ENCODE measurements at regions not wholly inside any gene's neighbourhood (a gene's known extent, or its start where the extent isn't known, plus 50 kb on each side); places are given as distances from the start of the nearest gene placed in this dataset.

DNA sequence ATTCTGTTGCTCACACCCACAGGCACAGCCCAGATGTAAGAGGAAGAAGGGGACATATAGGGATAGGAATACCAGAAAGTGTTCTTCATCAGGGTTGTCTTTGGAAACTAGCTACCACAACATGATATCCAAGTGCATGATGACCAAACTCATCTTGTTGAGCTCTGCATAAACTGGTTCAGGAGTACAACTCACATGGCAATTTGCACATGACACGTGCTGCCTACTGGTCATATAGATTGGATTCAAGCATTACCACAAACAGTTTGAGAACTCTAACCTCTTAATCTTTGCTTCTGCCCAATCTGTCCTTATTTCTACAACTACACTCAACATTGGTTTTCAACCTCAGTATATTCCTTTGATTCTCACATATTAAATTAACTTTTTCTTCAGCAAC, 184.7 kb upstream of the PCSK2 start:
- TF ChIP-seq GATA2 (IDR thresholded peaks at IDR 0.05; ENCODE audit: low read depth, low read length) = no peak
- TF ChIP-seq GATA3 (IDR thresholded peaks at IDR 0.05; ENCODE audit: low read depth, low read length) = no peak

GRCh38 chr20:17043323-17043722, 183.5 kb upstream of the PCSK2 start:
- TF ChIP-seq GATA2 (IDR thresholded peaks at IDR 0.05; ENCODE audit: low read depth, low read length) (no peak), GATA3 (IDR thresholded peaks at IDR 0.05; ENCODE audit: low read depth, low read length) (no peak)

- no peak for TF ChIP-seq GATA2 (IDR thresholded peaks at IDR 0.05; ENCODE audit: low read depth, low read length)
- no peak for TF ChIP-seq GATA3 (IDR thresholded peaks at IDR 0.05; ENCODE audit: low read depth, low read length)
Measured at GRCh38 chr20:17044891-17045290, 181.9 kb upstream of the PCSK2 start.

GRCh38 chr20:17059465-17059864, 167.4 kb upstream of the PCSK2 start:
- no peak for TF ChIP-seq GATA3 (IDR thresholded peaks at IDR 0.05; ENCODE audit: low read depth, low read length)
- TF ChIP-seq GATA2 (IDR thresholded peaks at IDR 0.05; ENCODE audit: low read depth, low read length) = no peak

- TF ChIP-seq GATA2 (IDR thresholded peaks at IDR 0.05; ENCODE audit: low read depth, low read length) = no peak
- no peak for TF ChIP-seq GATA3 (IDR thresholded peaks at IDR 0.05; ENCODE audit: low read depth, low read length)
Measured at GRCh38 chr20:17061715-17062114, 165.1 kb upstream of the PCSK2 start.

DNA sequence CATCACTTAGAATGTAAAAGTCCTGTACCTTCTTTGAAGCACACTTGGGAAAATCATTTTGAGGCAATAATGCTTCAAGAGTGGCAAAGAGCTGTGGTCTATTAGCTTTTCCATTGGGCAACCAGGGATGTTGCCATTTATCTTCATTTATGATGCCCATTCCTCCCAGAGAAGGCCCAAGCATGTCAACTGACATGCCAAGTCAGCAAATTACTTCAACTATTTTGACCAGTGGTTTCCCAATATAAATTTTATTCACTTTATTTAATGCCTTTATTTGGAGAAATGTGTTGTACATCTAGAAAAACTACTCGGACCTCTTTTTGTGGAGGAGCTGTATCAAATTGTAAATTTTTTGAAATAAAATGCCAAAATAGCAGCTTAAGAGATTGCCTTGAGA, 164.1 kb upstream of the PCSK2 start:
- TF ChIP-seq GATA2 (IDR thresholded peaks at IDR 0.05; ENCODE audit: low read depth, low read length) (no peak), GATA3 (IDR thresholded peaks at IDR 0.05; ENCODE audit: low read depth, low read length) (no peak)

GRCh38 chr20:17066902-17067301, 159.9 kb upstream of the PCSK2 start:
- TF ChIP-seq GATA3 (IDR thresholded peaks at IDR 0.05; ENCODE audit: low read depth, low read length) = no peak
- no peak for TF ChIP-seq GATA2 (IDR thresholded peaks at IDR 0.05; ENCODE audit: low read depth, low read length)

DNA sequence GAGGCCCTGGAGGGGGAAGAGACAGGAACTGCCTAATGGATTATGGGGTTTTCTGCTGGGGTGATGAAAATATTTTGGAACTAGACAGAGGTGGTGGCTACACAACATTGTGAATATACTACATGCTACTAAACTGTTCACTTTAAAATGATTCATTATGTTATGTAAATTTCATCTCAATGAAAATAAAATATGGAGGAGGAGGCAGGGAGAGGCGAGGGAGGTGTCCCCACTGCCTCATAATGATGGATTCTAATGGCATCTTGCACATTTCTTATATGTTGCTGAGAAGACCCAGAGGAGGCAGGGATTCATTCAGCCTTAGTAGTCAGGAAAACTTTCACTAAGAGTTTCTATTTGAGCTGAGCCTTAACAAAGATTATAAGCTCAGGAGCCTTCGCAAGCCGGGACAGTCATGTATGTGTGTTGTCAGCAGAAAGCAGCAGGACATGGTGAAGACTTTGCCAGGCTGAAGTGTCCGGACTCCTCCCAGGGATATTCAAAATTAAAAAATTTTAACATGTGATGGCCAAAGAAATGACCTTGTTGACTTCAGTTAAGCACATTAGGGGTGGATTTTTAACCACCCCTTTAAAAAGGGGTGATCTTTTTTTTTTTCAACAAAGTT, 158.6 kb upstream of the PCSK2 start:
- TF ChIP-seq GATA3 (IDR thresholded peaks at IDR 0.05; ENCODE audit: low read depth, low read length) = no peak
- TF ChIP-seq GATA2 (IDR thresholded peaks at IDR 0.05; ENCODE audit: low read depth, low read length) = no peak

DNA sequence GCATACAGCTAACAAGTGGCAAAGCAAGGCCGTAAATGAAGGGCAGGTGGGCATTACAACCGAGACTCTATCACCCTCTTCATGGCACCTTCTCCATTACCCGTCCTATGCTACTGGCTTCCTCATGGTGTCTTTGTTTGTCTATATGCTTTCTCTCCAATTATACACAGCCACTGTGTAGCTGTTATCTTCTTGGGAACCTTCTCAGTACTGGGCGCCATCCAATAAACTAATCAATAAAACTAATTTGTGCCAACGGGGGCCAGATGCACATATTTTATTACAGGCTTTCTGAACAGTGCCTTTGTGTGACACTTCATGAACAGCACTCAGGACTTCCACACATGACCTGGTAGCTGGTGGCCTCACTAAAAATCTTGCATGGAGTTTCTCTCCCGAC, 149.8 kb upstream of the PCSK2 start:
- TF ChIP-seq GATA3 (IDR thresholded peaks at IDR 0.05; ENCODE audit: low read depth, low read length) = no peak
- no peak for TF ChIP-seq GATA2 (IDR thresholded peaks at IDR 0.05; ENCODE audit: low read depth, low read length)

DNA sequence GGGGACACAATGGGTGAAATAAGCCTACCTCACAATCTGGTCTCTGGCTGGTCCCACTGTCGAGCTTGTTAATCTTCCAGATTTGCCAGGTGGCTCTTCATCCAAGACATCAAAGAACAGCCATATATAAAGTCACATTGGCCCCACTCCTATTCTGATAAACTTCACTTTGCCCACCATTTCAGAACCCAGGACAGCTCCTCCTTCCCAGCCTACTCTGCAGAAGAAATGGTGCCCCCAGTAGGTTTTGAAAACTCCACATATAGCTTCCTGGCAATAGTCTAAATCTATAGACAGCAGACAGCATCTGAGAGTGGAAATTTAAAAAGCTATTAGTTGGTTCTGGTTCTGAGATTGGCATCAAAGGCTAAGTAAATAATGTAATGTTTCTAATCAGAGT, 143.1 kb upstream of the PCSK2 start:
- TF ChIP-seq GATA3 (IDR thresholded peaks at IDR 0.05; ENCODE audit: low read depth, low read length) = no peak
- no peak for TF ChIP-seq GATA2 (IDR thresholded peaks at IDR 0.05; ENCODE audit: low read depth, low read length)

DNA sequence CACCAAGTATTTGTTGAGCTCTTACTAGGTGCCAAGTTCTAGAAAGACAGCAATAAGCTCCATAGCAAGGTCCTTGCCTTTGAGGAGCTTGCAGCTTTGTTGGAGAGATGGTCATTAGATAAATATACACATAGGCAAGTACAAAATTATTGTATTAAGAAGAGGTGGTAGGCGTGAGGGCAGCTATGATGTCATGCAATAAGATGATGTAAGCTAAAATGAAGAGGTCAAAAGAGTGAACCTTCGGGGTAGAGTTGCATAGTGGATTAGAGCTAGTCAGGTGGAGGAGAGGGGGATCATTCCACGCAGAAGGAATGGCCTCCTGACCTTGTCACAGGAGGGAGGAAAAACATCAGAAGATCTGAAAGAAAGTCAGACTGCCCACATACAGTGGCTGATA, 141.9 kb upstream of the PCSK2 start:
- TF ChIP-seq GATA3 (IDR thresholded peaks at IDR 0.05; ENCODE audit: low read depth, low read length) (no peak), GATA2 (IDR thresholded peaks at IDR 0.05; ENCODE audit: low read depth, low read length) (no peak)

DNA sequence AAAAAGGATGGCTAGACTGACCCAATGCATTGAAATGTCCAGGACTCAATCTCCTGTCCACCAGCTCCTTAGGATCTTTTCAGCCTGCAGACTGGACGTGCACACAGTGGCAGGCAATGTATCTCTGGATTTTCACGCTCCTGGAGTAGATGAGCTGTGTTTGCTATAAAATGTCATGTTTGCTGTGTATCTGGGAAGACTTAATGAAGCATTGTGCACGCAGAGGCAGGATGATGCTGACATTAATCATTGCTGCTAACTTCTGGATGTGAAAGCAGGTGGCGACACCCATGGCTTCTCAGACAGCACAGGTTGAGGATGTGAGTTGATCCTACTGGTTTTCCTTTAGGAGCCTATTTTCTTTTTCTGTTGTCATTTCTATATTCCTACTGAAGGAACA, 133.1 kb upstream of the PCSK2 start:
- TF ChIP-seq GATA2 (IDR thresholded peaks at IDR 0.05; ENCODE audit: low read depth, low read length) (no peak), GATA3 (IDR thresholded peaks at IDR 0.05; ENCODE audit: low read depth, low read length) (no peak)

DNA sequence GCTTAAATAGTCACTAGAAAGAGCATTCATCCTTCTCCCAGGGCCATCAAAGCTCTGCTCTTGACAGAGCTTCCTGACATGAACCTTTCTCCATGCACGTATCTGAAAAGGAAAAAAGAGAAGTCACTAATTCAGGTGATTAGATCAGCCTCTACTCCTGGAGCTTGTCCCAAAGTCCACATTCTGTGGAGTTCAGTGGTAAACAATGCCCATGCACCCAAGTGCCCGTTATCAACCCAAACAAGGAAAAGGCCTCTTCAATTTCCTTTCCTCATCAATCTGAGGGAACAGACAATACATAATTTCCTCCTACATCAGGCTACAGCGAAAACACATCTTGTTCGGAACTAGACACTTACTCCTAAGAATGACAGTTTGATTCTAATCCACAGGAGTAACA, 129.2 kb upstream of the PCSK2 start:
- no peak for TF ChIP-seq GATA2 (IDR thresholded peaks at IDR 0.05; ENCODE audit: low read depth, low read length)
- no peak for TF ChIP-seq GATA3 (IDR thresholded peaks at IDR 0.05; ENCODE audit: low read depth, low read length)

DNA sequence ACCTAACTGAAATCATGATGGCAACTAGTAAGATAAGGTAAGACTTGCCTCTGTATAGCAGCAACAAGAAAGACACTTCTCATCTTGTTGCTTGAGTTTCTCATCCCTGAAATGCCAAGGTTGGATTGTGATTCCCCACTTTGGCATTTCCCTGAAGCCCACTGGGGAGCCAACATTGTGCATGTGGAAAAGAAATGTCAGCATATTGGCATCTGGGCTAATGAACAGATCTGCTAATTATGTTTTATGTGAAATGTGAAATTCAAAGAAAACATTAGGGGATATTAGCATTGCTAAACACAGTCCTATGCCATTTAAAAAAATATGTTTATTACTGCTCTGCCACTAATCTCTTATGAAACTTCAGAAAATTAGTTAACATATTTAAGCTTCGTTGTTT, 126.3 kb upstream of the PCSK2 start:
- no peak for TF ChIP-seq GATA3 (IDR thresholded peaks at IDR 0.05; ENCODE audit: low read depth, low read length)
- TF ChIP-seq GATA2 (IDR thresholded peaks at IDR 0.05; ENCODE audit: low read depth, low read length) = no peak

DNA sequence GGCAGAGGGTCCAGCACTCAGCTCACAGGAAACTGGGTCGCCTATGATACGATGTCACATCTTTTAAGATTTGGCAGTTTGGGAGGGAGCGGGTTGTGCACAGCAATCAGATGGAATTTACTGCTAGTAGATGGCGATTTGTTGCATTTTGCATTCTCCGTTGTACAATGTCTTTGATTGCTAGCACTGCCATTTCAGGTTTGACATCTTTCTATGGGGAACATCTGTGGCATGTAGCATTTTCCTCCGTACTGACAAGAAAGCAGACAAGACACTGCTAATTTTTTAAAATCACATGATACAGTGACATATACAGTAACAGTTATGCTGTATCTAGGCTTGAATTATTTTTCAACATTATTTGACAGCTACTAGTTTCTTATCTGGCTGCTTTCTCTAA, 119.7 kb upstream of the PCSK2 start:
- TF ChIP-seq GATA3 (IDR thresholded peaks at IDR 0.05; ENCODE audit: low read depth, low read length) = no peak

DNA sequence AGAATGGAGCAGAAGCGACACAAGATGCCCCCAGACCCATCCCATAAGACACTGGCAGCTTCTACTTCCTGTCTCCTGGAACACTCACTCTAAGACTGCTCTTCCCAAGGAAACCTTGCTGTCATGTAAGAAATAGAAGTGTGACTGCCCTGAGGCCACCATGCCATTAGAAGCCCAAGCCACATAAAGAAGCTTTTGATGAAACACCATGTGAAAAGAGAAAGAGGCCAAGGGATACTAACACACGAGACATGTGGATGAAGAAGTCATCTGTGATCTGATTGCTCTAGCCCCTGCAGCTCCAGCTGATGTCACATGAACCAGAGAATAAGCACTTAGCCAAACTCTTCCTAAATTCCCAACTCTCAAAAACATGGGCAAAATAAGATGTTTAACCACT, 117.9 kb upstream of the PCSK2 start:
- TF ChIP-seq GATA2 (IDR thresholded peaks at IDR 0.05; ENCODE audit: low read depth, low read length) (no peak), GATA3 (IDR thresholded peaks at IDR 0.05; ENCODE audit: low read depth, low read length) (no peak)

Measured in SH-SY5Y (cell line).